ENCODE measurements at regions not wholly inside any gene's neighbourhood (a gene's known extent, or its start where the extent isn't known, plus 50 kb on each side); places are given as distances from the start of the nearest gene placed in this dataset.

- no peak for DNase-seq
Observed at GRCh38 chr7:42858570-42858969, 53.3 kb downstream of the C7orf25 start.

- no peak for DNase-seq
Observed at GRCh38 chr7:42856605-42856987, 55.3 kb downstream of the C7orf25 start.

- no peak for DNase-seq
Observed at GRCh38 chr7:42854571-42855118, 57.2 kb downstream of the C7orf25 start.

GRCh38 chr7:42852531-42852930 is 59.3 kb downstream of the C7orf25 start:
- DNase-seq, result no peak

- DNase-seq, result no peak
Observed at GRCh38 chr7:42843205-42843800, 68.6 kb downstream of the C7orf25 start.

- no peak for DNase-seq
Observed at GRCh38 chr7:42834676-42835075, 77.2 kb downstream of the C7orf25 start.

- no peak for DNase-seq
Observed at GRCh38 chr7:42833411-42833810, 78.5 kb downstream of the C7orf25 start.

GRCh38 chr7:42832667-42833066 is 79.2 kb downstream of the C7orf25 start:
- DNase-seq, result no peak

GRCh38 chr7:42831718-42832522 is 80.0 kb downstream of the C7orf25 start:
- DNase-seq, result no peak

- no peak for DNase-seq
Observed at GRCh38 chr7:42831006-42831717, 80.7 kb downstream of the C7orf25 start.

- DNase-seq, result no peak
Observed at GRCh38 chr7:42812779-42813178, 99.1 kb downstream of the C7orf25 start.

GRCh38 chr7:42805601-42806000 is 106.3 kb downstream of the C7orf25 start:
- no peak for DNase-seq

GRCh38 chr7:42794673-42795072 is 117.2 kb downstream of the C7orf25 start:
- no peak for DNase-seq

- DNase-seq, result no peak
Observed at GRCh38 chr7:42792841-42793240, 119.0 kb downstream of the C7orf25 start.

GRCh38 chr7:42790196-42790595 is 121.7 kb downstream of the C7orf25 start:
- no peak for DNase-seq

- no peak for DNase-seq
Observed at GRCh38 chr7:42774436-42774835, 137.4 kb downstream of the C7orf25 start.

GRCh38 chr7:42770114-42770513 is 141.8 kb downstream of the C7orf25 start:
- no peak for DNase-seq

- DNase-seq, result no peak
Observed at GRCh38 chr7:42768045-42768444, 143.8 kb downstream of the C7orf25 start.

GRCh38 chr7:42766782-42767423 is 145.0 kb downstream of the C7orf25 start:
- DNase-seq, result no peak

GRCh38 chr7:42765931-42766330 is 145.9 kb downstream of the C7orf25 start:
- no peak for DNase-seq

GRCh38 chr7:42763137-42763551 is 148.7 kb downstream of the C7orf25 start:
- no peak for DNase-seq

GRCh38 chr7:42761486-42761885 is 150.4 kb downstream of the C7orf25 start:
- DNase-seq, result no peak

- no peak for DNase-seq
Observed at GRCh38 chr7:42758124-42758523, 153.7 kb downstream of the C7orf25 start.
